Spleen (tissue), 7 donors: ENCODE measurements at regions not wholly inside any gene's neighbourhood (a gene's known extent, or its start where the extent isn't known, plus 50 kb on each side); places are given as distances from the start of the nearest gene placed in this dataset.

ENCODE experiments used
- POLR2A ChIP-seq, 3 donors: fragments of 450-650 bp; IDR thresholded peaks; one replicate each; pipeline ENCODE4 v1.5.1; 2017; ENCODE audit warnings: antibody characterized with exemption in 3 of 3, mild to moderate bottlenecking in 1 of 3
- TF ChIP-seq, protein P1 (sequence below), 11 experiments: fragments of 200-600 bp in 7 of 11; fragments of 450-650 bp in 4 of 11; sonication (generic) in 4 of 11; IDR thresholded peaks in 8 of 11; conservative IDR thresholded peaks in 3 of 11; 1 replicate in 7 of 11; 2 replicates in 4 of 11; pipeline versions ENCODE4 v1.4.0 to v1.8.0; 2016 to 2021; ENCODE audit warnings: antibody characterized with exemption in 11 of 11, inconsistent platforms in 4 of 11, mild to moderate bottlenecking in 1 of 11
- donor health status: DM: no; HTN: no; CAD: no; lungs with moderate emphysema.
- donor health status: DM: no; HTN: no; CAD: no.
- donor health status: DM: no; HTN: no; CAD: no.

DNA sequence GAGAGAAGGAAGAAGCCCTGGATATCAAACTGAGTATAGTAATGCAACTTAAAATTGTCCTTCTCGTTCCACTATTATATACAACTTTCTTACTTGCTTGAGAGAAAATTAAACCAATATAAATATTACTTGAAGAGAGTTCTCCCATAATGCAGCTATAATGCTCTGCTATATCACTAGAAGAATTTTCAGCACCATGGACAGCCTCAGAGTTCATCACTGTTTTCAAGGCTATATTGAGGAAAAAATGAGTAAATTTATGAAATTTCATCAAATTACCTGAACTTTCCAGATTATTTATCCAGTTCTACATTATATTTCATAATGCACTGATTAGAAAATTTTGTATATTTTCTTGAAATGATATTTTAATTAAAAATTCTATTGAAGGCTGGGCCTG is 1053.5 kb upstream of the FAM98A start:
- TF ChIP-seq POLR2A (IDR thresholded peaks at IDR 0.05): no peak
- TF ChIP-seq, protein P1, sequence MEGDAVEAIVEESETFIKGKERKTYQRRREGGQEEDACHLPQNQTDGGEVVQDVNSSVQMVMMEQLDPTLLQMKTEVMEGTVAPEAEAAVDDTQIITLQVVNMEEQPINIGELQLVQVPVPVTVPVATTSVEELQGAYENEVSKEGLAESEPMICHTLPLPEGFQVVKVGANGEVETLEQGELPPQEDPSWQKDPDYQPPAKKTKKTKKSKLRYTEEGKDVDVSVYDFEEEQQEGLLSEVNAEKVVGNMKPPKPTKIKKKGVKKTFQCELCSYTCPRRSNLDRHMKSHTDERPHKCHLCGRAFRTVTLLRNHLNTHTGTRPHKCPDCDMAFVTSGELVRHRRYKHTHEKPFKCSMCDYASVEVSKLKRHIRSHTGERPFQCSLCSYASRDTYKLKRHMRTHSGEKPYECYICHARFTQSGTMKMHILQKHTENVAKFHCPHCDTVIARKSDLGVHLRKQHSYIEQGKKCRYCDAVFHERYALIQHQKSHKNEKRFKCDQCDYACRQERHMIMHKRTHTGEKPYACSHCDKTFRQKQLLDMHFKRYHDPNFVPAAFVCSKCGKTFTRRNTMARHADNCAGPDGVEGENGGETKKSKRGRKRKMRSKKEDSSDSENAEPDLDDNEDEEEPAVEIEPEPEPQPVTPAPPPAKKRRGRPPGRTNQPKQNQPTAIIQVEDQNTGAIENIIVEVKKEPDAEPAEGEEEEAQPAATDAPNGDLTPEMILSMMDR (IDR thresholded peaks at IDR 0.05 in 8 of 11, conservative IDR thresholded peaks at IDR 0.05 in 3 of 11): no peak
